GM18907 (cell line): ENCODE measurements at regions not wholly inside any gene's neighbourhood (a gene's known extent, or its start where the extent isn't known, plus 50 kb on each side); places are given as distances from the start of the nearest gene placed in this dataset.

Source experiments
- ATAC-seq: cut with Tn5 transposase; IDR thresholded peaks from one replicate; pipeline ENCODE4 v1.9.1; 2021; ENCODE audit warnings: mild to moderate bottlenecking, moderate library complexity; ENCODE audit not compliant: unreplicated experiment

DNA sequence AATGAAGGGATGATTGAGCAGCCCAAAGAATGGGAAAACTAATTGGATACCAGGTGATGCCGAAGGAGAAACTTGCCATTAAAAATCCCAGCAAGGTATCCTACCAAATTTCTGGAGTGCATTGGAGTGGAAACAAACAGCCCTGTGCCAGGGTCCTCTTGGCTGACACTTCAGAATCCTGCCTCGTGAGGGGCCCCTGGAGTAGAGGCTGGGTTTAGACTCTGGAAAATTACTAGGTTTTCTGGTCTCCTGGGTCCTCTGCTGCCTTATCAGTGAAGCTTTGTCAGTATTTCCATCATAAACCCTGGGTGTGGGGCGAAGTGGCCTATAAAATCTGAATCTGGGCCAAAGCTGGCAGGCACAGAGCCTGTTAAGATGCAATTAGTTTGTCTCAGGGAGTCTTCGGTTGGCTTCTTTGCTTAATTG is 289.2 kb upstream of the USP24 start:
- ATAC-seq = no peak

- no peak for ATAC-seq
Measured at GRCh38 chr1:55503663-55504305, 288.6 kb upstream of the USP24 start.

GRCh38 chr1:55500601-55501000 is 285.4 kb upstream of the USP24 start:
- ATAC-seq = no peak

- no peak for ATAC-seq
Measured at GRCh38 chr1:55490547-55490946, 275.4 kb upstream of the USP24 start.

DNA sequence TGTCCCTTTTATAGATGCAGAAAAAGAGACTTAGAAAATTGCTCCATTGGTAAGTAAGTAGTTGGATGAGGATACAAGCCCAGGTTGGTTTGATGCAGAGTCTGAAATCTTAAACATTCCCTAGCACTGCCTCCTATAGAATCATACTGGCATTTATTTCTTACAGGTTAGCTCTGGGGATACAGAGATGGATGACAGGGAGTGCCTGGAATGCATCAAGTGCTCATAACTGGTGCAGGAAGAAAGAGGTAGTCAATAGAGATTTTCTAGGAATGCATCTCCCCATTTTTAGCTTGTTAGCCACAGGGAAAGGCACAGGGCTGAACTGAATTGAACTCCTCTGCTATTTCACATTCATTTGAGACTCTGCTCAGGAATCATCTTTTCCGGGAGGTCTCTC is 269.0 kb upstream of the USP24 start:
- no peak for ATAC-seq

DNA sequence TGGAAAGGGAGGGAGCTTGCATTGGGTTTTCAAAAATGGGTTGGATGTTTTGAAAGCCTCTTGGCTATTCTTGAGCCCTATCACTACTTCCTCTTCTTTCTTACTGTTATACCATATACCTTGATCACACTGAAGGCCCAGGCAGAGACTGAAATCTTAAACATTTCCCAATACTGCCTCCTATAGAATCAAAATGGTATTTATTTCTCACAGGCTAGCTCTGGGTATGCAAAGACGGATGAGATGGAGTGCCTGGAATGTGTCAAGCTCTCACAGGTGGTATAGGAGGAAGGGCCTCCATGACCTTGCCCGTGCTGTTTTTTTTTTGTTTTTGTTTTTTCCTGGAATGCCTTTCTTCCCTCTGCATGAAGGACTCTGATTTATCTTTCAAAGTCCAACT is 268.4 kb upstream of the USP24 start:
- ATAC-seq = no peak

DNA sequence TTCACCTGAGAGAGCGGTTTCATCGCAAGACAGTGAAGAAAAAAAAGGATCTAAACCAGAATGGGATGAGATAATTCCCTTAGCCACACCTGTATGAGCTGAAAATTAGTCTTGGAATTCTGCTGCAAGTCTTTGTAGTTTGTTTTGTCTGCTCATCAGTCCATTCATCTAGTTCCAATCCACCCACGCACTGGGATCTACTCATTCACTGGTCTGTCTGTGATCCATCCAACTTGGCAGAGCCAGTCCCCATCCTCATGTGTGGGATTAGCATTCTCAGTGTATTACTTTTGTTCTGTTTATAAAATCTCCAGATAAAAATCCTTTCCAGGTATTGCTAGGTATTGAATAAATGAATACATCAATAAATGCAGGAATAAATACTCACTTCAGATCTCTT is 266.5 kb upstream of the USP24 start:
- ATAC-seq = no peak

GRCh38 chr1:55480029-55480795 is 265.0 kb upstream of the USP24 start:
- ATAC-seq = no peak

GRCh38 chr1:55478742-55479141 is 263.6 kb upstream of the USP24 start:
- ATAC-seq = no peak

- ATAC-seq = no peak
Measured at GRCh38 chr1:55477953-55478352, 262.8 kb upstream of the USP24 start.

- ATAC-seq = no peak
Measured at GRCh38 chr1:55476445-55477015, 261.4 kb upstream of the USP24 start.

DNA sequence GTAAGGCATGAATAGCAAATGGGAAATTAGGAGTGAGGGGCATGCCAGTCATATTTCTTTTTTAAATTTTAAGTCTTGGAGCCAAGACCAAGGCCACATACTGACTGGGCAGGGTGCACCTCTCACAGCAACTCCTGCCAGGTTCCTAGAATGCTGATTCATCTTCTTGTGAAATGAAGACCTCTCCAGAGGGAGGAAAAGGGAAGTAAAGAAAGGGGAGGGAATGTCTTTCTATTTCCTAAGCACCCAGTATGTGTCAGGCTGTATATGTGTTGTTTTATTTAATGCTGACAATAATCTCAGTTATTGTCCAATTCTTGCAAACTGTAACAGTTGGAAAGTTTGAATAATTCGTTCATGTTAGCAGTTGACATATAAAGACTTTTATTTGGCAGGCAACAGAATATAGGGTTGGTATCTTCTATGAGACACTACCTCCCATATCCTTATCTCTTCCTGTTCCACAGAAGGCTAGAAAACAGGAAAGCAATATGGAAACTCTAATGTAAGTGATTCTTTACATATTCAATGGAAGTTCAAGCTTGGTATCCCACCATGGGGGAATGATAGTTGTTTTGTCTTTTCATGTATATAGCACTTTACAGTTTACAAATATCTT is 259.1 kb upstream of the USP24 start:
- no peak for ATAC-seq

GRCh38 chr1:55473661-55474060 is 258.5 kb upstream of the USP24 start:
- no peak for ATAC-seq

GRCh38 chr1:55472784-55473183 is 257.6 kb upstream of the USP24 start:
- ATAC-seq = no peak

DNA sequence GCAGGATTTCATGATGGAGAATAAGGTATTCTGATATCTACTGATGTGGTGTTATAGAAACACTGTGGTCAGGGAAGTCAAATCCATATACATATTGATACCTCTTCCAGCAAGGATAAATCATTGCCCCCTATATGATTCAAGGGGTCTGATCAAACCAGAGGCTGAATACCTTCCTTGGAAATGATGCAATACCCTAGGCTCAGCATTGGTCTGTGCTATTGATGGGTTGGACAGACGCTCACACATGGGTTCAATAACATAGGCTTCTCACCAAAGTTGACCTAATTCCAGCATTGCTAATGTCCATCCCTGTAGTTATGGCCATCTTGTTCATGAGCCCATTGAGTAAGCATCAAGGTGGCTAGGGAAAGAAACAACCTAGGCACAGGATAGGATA is 257.0 kb upstream of the USP24 start:
- no peak for ATAC-seq

DNA sequence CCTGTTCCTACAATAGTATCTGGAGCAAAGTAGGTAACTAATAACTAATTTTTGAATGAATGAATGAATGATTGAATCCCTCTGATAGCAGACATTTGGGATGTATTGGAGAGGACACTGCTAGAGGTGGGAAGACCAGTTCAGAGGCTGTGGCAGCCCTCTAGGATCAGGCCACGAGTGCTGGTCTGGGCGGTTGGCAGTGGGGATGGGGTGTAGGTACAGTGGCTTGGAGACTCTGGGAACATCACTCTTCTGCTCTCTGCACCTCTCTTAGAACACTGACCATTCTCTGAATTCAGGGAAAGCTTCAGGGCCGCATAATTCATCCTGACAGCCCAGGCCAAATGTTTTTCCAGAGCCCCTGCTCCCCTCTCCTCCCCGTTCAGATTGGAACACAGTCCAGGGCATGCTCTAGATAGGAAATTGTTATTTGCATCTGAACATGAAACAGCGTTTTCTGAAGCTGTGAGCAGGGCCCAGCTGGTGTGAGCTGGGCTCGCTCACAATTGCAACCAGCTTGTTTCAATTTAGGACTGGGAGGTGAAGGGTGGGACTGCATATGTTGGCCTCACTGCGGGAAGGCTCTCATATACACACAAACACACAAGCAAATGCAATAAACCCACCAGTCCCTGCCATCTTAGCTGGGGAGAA is 253.1 kb upstream of the USP24 start:
- ATAC-seq = no peak

GRCh38 chr1:55466921-55467320 is 251.8 kb upstream of the USP24 start:
- ATAC-seq = no peak

GRCh38 chr1:55466373-55466772 is 251.2 kb upstream of the USP24 start:
- no peak for ATAC-seq

DNA sequence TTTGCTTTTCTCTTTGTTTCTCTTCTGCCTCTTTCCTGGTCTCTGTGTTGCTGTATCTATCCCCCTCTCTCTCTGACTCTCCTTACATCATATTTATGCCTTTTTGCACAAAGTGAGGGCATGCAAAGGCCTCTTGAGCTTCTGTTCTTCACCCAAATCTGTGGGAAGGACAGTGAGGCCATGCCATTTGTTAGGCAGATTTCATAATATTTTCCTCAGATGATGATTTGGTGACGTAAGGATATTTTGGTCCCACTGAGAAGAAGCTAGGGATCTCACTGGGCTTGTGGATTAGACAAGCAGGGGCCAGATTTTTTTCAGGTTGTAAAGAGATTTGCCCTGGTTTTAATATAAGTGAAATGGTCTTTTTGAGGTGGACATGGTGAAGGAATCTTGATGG is 249.4 kb upstream of the USP24 start:
- ATAC-seq = no peak

GRCh38 chr1:55463814-55464475 is 248.8 kb upstream of the USP24 start:
- ATAC-seq = no peak

- ATAC-seq = no peak
Measured at GRCh38 chr1:55457874-55458273, 242.7 kb upstream of the USP24 start.
